Adrenal gland (tissue), 9 donors: ENCODE measurements at regions not wholly inside any gene's neighbourhood (a gene's known extent, or its start where the extent isn't known, plus 50 kb on each side); places are given as distances from the start of the nearest gene placed in this dataset.

Source experiments
- DNase-seq, 7 donors: peaks; one replicate each; pipeline ENCODE4 v3.0.0-alpha.2; 2019 to 2020
- H3K27ac ChIP-seq, 5 donors: fragments of 200-600 bp; sonication (generic) in 4 of 5; 1 replicate in 3 of 5; 2 replicates in 2 of 5; pipeline versions ENCODE4 v1.5.1 to v1.8.0; 2016 to 2020; ENCODE audit warnings: mild to moderate bottlenecking in 1 of 5
- H3K27me3 ChIP-seq: fragments of 200-600 bp; 2 replicates; pipeline ENCODE4 v1.8.0; 2021
- H3K36me3 ChIP-seq, 2 donors: fragments of 200-600 bp; replicated peaks in 1 of 2; 1 replicate in 1 of 2; 2 replicates in 1 of 2; pipeline versions ENCODE4 v1.5.1 to v1.8.0; 2018 to 2022
- H3K4me1 ChIP-seq, 2 donors: fragments of 200-600 bp; replicated peaks in 1 of 2; 1 replicate in 1 of 2; 2 replicates in 1 of 2; pipeline versions ENCODE4 v1.5.1 to v1.8.0; 2018 to 2021
- H3K4me3 ChIP-seq, 4 donors: fragments of 200-600 bp; sonication (generic) in 3 of 4; one replicate each; pipeline ENCODE4 v1.5.1; 2016 to 2018
- H3K9me3 ChIP-seq, 3 donors: fragments of 200-600 bp; sonication (generic) in 1 of 3; replicated peaks in 1 of 3; 1 replicate in 2 of 3; 2 replicates in 1 of 3; pipeline versions ENCODE4 v1.5.1 to v1.8.0; 2016 to 2021
- POLR2A ChIP-seq, 2 donors: fragments of 450-650 bp; IDR thresholded peaks; one replicate each; pipeline ENCODE4 v1.6.1; 2017; ENCODE audit warnings: antibody characterized with exemption in 2 of 2, mild to moderate bottlenecking in 2 of 2, moderate library complexity in 1 of 2
- WGBS, 4 donors: extraction: QIAGEN DNeasy Blood & Tissue Kit in 2 of 4; methylation state at CpG; one replicate each; pipeline versions ENCODE4 v1.1.5 to v1.1.7; 2013 to 2017; 5-methylcytosine and 5-hydroxymethylcytosine counted together
- intact Hi-C, 2 donors: fragments of 100-400 bp; cut with DNase I; formaldehyde crosslinking; loops; one replicate each; pipeline versions ENCODE4 v1.14.1 to v1.15.0; 2022 to 2023
- TF ChIP-seq, protein P1 (sequence below), 6 experiments: fragments of 450-650 bp in 4 of 6; fragments of 200-600 bp in 2 of 6; sonication (generic) in 1 of 6; IDR thresholded peaks; 1 replicate in 5 of 6; 2 replicates in 1 of 6; pipeline versions ENCODE4 v1.5.1 to v1.8.0; 2016 to 2021; ENCODE audit warnings: antibody characterized with exemption in 6 of 6, mild to moderate bottlenecking in 2 of 6, moderate library complexity in 1 of 6
- donor health status: healthy with polysubstance abuse.
- donor health status: Bipolar disorder and iron deficiency.
- donor health status: DM: yes; HTN: yes; CAD: no.
- donor health status: DM: no; HTN: no; CAD: no.
- donor health status: DM: no; HTN: no; CAD: no.

DNA sequence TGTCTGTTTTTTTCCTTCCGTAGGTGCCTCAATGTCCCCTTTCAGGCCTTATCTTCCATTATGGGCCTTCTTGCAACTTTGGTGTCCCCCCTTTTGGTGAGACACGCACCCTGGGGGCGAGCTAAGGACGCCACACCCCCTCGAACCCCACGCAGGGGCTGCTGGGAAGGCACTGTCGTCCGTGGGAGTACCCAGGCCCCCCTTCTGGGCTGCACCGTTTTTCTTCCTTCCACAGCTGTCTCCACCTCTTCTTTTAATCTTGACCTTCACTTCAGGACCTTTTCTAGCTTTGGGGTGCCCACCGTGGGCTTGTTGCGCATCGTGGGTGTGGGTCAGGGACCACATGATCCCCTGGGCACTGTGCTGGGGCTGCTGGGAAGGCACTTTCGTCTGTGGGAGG, 271.8 kb downstream of the ALG10 start:
- 67 to 75% (median 72%) methylated on average over 13 of the region's 13 CpGs for WGBS, 4 donors
- no peak overlapping the region for H3K27ac ChIP-seq
- no peaks in the 10 kb centered on the region for H3K9me3 ChIP-seq
- H3K36me3 ChIP-seq: no peaks in the 10 kb centered on the region
- H3K4me1 ChIP-seq: no peaks in the 10 kb centered on the region
- no peak for TF ChIP-seq POLR2A (IDR thresholded peaks at IDR 0.05)
- TF ChIP-seq, protein P1, sequence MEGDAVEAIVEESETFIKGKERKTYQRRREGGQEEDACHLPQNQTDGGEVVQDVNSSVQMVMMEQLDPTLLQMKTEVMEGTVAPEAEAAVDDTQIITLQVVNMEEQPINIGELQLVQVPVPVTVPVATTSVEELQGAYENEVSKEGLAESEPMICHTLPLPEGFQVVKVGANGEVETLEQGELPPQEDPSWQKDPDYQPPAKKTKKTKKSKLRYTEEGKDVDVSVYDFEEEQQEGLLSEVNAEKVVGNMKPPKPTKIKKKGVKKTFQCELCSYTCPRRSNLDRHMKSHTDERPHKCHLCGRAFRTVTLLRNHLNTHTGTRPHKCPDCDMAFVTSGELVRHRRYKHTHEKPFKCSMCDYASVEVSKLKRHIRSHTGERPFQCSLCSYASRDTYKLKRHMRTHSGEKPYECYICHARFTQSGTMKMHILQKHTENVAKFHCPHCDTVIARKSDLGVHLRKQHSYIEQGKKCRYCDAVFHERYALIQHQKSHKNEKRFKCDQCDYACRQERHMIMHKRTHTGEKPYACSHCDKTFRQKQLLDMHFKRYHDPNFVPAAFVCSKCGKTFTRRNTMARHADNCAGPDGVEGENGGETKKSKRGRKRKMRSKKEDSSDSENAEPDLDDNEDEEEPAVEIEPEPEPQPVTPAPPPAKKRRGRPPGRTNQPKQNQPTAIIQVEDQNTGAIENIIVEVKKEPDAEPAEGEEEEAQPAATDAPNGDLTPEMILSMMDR (IDR thresholded peaks at IDR 0.05): no peak
- intact Hi-C loops: no loop called here
- peak in 2 of 7 donors; percentile 2 to 3 for DNase-seq
- H3K4me3 ChIP-seq: no peak overlapping the region
- H3K27me3 ChIP-seq: no peaks in the 10 kb centered on the region

DNA sequence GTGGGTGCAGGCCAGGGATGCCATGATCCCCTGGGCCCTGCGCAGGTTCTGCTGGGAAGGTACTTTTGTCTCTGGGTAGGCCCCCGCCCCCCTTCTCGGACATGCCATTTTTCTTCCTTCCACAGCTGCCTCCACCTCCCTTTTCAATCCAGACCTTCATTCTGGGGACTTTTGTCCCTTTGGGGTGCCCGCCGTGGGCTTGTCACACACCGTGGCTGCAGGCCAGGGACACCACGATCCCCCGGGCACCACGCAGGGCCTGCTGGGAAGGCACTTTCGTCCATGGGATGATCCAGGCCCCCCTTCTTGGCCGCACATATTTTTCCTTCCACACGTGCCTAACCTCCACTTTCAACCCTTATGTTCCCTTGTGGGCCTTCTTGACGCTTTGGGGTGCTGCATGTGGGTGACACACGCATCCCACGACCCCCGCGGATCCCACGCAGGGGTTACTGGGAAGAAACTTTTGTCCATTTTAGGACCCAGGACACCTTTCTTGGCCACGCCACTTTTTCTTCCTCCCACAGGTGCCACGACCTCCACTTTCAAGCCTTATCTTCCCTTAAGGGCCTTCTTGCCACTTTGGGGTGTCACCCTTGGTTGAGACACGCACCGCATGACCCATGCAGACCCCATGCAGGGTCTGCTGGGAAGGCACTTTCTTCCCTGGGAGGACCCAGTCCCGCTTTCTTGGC, 272.5 kb downstream of the ALG10 start:
- peak in 1 of 7 donors; percentile 7 for DNase-seq
- intact Hi-C loops: no loop called here
- 76 to 79% (median 77%) methylated on average over 23 of the region's 23 CpGs for WGBS, 4 donors
- no peak for TF ChIP-seq POLR2A (IDR thresholded peaks at IDR 0.05)
- TF ChIP-seq, protein P1 (IDR thresholded peaks at IDR 0.05): no peak
- Histone ChIP-seq H3K4me3 (no peak overlapping the region), H3K27me3 (no peaks in the 10 kb centered on the region), H3K36me3 (no peaks in the 10 kb centered on the region), H3K27ac (no peak overlapping the region), H3K4me1 (no peaks in the 10 kb centered on the region), H3K9me3 (no peaks in the 10 kb centered on the region)

DNA sequence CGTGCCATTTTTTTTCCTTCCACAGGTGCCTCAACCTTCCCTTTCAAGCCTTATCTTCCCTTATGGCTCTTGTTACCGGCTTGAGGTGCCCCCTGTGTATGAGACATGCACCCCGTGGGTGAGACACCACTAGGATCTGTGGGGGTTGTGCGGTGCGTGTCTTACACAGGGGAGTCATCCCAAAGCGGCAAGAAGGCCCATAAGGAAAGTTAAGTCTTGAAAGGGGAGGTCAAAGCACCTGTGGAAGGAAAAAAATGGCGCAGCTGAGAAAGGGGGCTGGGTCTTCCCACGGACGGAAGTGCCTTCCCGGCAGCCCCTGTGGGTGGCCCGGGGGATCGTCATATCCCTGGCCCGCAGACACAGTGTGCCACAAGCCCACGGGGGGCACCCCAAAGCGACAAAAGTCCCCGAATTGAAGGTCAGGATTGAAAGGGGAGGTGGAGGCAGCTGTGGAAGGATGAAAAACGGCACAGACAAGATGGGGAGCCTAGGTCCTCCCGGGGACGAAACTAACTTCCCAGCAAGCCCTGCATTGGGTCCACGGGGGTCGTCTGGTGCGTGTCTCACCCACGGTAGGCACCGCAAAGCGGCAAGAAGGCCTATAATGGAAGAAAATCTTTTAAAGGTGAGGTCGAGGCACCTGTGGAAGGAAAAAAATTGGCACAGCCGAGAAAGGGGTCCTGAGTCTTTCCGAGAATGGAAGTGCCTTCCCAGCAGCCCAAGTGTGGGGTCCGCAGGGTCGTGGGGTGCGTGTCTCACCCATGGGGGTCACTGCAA, 273.3 kb downstream of the ALG10 start:
- peak in 1 of 7 donors; percentile 3 for DNase-seq
- intact Hi-C loops: no loop called here
- H3K4me3 ChIP-seq: no peak overlapping the region
- no peak overlapping the region for H3K27ac ChIP-seq
- 71 to 77% (median 75%) methylated on average over 31 of the region's 31 CpGs for WGBS, 4 donors
- no peak for TF ChIP-seq POLR2A (IDR thresholded peaks at IDR 0.05)
- TF ChIP-seq, protein P1 (IDR thresholded peaks at IDR 0.05): no peak
- H3K9me3 ChIP-seq: no peaks in the 10 kb centered on the region
- no peaks in the 10 kb centered on the region for H3K27me3 ChIP-seq
- no peaks in the 10 kb centered on the region for H3K36me3 ChIP-seq
- H3K4me1 ChIP-seq: no peaks in the 10 kb centered on the region

DNA sequence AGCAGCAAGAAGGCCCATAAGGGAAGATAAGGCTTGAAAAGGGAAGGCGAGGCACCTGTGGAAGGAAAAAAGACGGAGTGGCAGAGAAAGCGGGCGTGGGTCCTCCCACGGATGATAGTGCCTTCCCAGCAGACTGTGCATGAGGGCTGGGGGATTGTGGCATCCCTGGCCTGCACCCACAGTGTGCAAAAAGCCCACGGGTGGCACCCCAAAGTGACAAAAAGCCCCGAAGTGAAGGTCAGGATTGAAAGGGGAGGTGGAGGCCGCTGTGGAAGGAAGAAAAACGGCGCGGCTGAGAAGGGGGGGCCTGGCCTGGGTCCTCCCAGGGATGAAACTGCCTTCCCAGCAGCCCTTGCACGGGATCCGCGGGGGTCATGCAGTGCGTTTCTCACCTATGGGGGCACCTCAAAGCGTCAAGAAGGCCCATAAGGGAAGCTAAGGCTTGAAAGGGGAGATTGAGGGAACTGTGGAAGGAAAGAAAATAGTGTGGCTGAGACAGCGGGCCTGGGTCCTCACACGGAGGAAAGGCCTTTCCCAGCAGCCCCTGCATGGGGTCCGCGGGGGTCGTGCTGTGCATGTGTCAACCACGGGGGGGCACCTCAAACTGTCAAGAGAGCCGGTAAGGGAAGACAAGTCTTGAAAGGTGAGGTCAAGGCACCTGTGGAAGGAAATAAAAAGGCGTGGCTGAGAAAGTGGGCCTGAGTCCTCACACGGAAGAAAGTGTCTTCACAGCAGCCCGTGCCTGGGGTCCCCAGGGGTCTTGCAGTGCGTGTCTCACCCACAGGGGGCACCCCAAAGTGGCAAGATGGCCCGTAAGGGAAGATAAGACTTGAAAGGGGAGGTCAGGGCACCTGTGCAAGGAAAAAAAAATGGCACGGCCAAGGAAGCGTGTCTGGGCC, 274.1 kb downstream of the ALG10 start:
- WGBS, 4 donors: 65 to 73% (median 70%) methylated on average over 30 of the region's 30 CpGs
- intact Hi-C loops: no loop called here
- Histone ChIP-seq H3K4me3 (no peak overlapping the region), H3K27me3 (no peaks in the 10 kb centered on the region), H3K9me3 (no peaks in the 10 kb centered on the region), H3K4me1 (no peaks in the 10 kb centered on the region), H3K27ac (no peak overlapping the region), H3K36me3 (no peaks in the 10 kb centered on the region)
- DNase-seq: peak in 1 of 7 donors; percentile 2
- TF ChIP-seq, protein P1 (IDR thresholded peaks at IDR 0.05): no peak
- TF ChIP-seq POLR2A (IDR thresholded peaks at IDR 0.05): no peak
